HCT116 (cell line): ENCODE measurements at regions not wholly inside any gene's neighbourhood (a gene's known extent, or its start where the extent isn't known, plus 50 kb on each side); places are given as distances from the start of the nearest gene placed in this dataset.

ENCODE experiments used
- ATAC-seq: fragments of 200-7000 bp; cut with Tn5 transposase; 2 replicates; pipeline ENCODE4 v1.9.1; 2020; ENCODE audit warnings: mild to moderate bottlenecking, moderate library complexity
- BruUV-seq: library from RNA; stranded (reverse); fragments of 400-500 nt; replicated peaks from 2 replicates; lab custom pipeline; 2021; lab: Mats Ljungman, UMichigan
- CTCF ChIA-PET: fragments of 300-600 bp; sonication (Branson Sonifier 250); formaldehyde crosslinking; loops from one replicate; lab custom pipeline; 2021; ENCODE audit warnings: antibody characterized with exemption; lab: Charles Lee
- POLR2A ChIA-PET: fragments of 300-600, 350-600 bp; sonication (Branson Sonifier 250); formaldehyde crosslinking; loops from one replicate; lab custom pipeline; 2021; ENCODE audit warnings: antibody characterized with exemption; lab: Charles Lee
- RAD21 ChIA-PET, 2 experiments: fragments of 300-600 bp; sonication (Branson Sonifier 250); formaldehyde crosslinking; loops; one replicate each; lab custom pipeline; 2023; ENCODE audit warnings: low total read pairs in 2 of 2; ENCODE audit not compliant: uncharacterized antibody in 2 of 2, unreplicated experiment in 2 of 2, low non-redundant PET in 1 of 2; lab: Charles Lee
- DNase-seq: peaks from one replicate; pipeline ENCODE4 v3.0.0-alpha.2; 2010; ENCODE audit warnings: low read depth, low spot score
- H2AFZ ChIP-seq: fragments of 200-600 bp; shearing (Covaris generic), sonication (generic); 2 replicates; pipeline ENCODE4 v1.6.1; 2017; ENCODE audit warnings: low read depth, mixed run types, mixed read lengths, antibody characterized with exemption, low read length; ENCODE audit not compliant: poor library complexity, severe bottlenecking
- H3K27ac ChIP-seq: 2 replicates; pipeline ENCODE4 v1.5.1; 2012; ENCODE audit warnings: low read depth, low read length
- H3K27me3 ChIP-seq: fragments of 200-600 bp; sonication (generic); 2 replicates; pipeline ENCODE4 v1.6.1; 2016; ENCODE audit warnings: mixed run types, low read length, mixed read lengths; ENCODE audit not compliant: insufficient read depth
- H3K36me3 ChIP-seq, 2 experiments: fragments of 200-500 bp in 1 of 2; fragments of 200-600 bp in 1 of 2; sonication (Bioruptor generic) in 1 of 2; sonication (generic) in 1 of 2; 2 replicates each; pipeline versions ENCODE4 v1.5.1 to v1.6.1; 2014 to 2016; ENCODE audit warnings: low read length in 2 of 2, inconsistent platforms in 1 of 2, mixed read lengths in 1 of 2, mixed run types in 1 of 2; ENCODE audit not compliant: insufficient read depth in 2 of 2, control insufficient read depth in 1 of 2
- H3K4me1 ChIP-seq, 2 experiments: fragments of 200-600 bp in 1 of 2; sonication (generic) in 1 of 2; 2 replicates each; pipeline versions ENCODE4 v1.5.1 to v1.6.1; 2012 to 2017; ENCODE audit warnings: low read length in 2 of 2, inconsistent platforms in 1 of 2, mild to moderate bottlenecking in 1 of 2, mixed read lengths in 1 of 2, mixed run types in 1 of 2, moderate library complexity in 1 of 2; ENCODE audit not compliant: insufficient read depth in 2 of 2, control insufficient read depth in 1 of 2
- H3K4me2 ChIP-seq: fragments of 200-600 bp; sonication (generic); 2 replicates; pipeline ENCODE4 v1.6.1; 2017; ENCODE audit warnings: mixed run types, low read length, mixed read lengths
- H3K4me3 ChIP-seq, 2 experiments: fragments of 200-600 bp in 1 of 2; sonication (generic) in 1 of 2; replicated peaks in 1 of 2; 2 replicates each; pipeline ENCODE4 v1.5.1; 2011 to 2016; ENCODE audit warnings: low read length in 2 of 2, control low read depth in 1 of 2, low read depth in 1 of 2, mild to moderate bottlenecking in 1 of 2, mixed read lengths in 1 of 2, mixed run types in 1 of 2
- H3K79me2 ChIP-seq: fragments of 200-600 bp; sonication (generic); 2 replicates; pipeline ENCODE4 v1.6.1; 2017; ENCODE audit warnings: mild to moderate bottlenecking, mixed run types, low read length, moderate library complexity, mixed read lengths; ENCODE audit not compliant: insufficient read depth
- H3K9ac ChIP-seq: fragments of 200-600 bp; sonication (generic); 2 replicates; pipeline ENCODE4 v1.6.1; 2016; ENCODE audit warnings: low read length, mixed read lengths
- H3K9me2 ChIP-seq: fragments of 200-600 bp; sonication (generic), shearing (Covaris generic); 2 replicates; pipeline ENCODE4 v1.6.1; 2017; ENCODE audit warnings: mixed run types, mild to moderate bottlenecking, moderate library complexity; ENCODE audit not compliant: insufficient read depth
- H3K9me3 ChIP-seq, 2 experiments: fragments of 200-500 bp in 1 of 2; fragments of 200-600 bp in 1 of 2; sonication (Bioruptor generic) in 1 of 2; sonication (generic) in 1 of 2; 2 replicates each; pipeline ENCODE4 v1.6.1; 2014 to 2017; ENCODE audit warnings: low read length in 2 of 2, mixed read lengths in 2 of 2, inconsistent platforms in 1 of 2, low read depth in 1 of 2, mild to moderate bottlenecking in 1 of 2, mixed run types in 1 of 2, moderate library complexity in 1 of 2; ENCODE audit not compliant: control insufficient read depth in 1 of 2, insufficient read depth in 1 of 2
- H4K20me1 ChIP-seq: fragments of 200-600 bp; sonication (generic), shearing (Covaris generic); 2 replicates; pipeline ENCODE4 v1.6.1; 2017; ENCODE audit warnings: mixed run types, mild to moderate bottlenecking, moderate library complexity; ENCODE audit not compliant: insufficient read depth
- CEBPB ChIP-seq: IDR thresholded peaks from 2 replicates; pipeline ENCODE4 v1.6.1; 2012; ENCODE audit warnings: low read depth
- EZH2phosphoT487 ChIP-seq: fragments of 200-600 bp; IDR thresholded peaks from 2 replicates; pipeline ENCODE4 v1.6.1; 2018; ENCODE audit warnings: antibody characterized with exemption, borderline replicate concordance
- RAD21 ChIP-seq: IDR thresholded peaks from 2 replicates; pipeline ENCODE4 v1.6.1; 2012; ENCODE audit warnings: low read depth, mild to moderate bottlenecking
- SP1 ChIP-seq: IDR thresholded peaks from 2 replicates; pipeline ENCODE4 v1.6.1; 2012; ENCODE audit warnings: low read depth
- YY1 ChIP-seq: IDR thresholded peaks from 2 replicates; pipeline ENCODE4 v1.6.1; 2011; ENCODE audit warnings: low read length, low read depth, moderate library complexity, mild to moderate bottlenecking; ENCODE audit not compliant: insufficient replicate concordance; ENCODE audit errors: extremely low read depth
- intact Hi-C: fragments of 100-400 bp; cut with micrococcal nuclease; formaldehyde crosslinking; loops from 2 replicates; pipeline ENCODE4 v1.10.0; 2022

GRCh38 chr3:40763807-40764206 lies 239.0 kb downstream of the ZNF621 start:
- Histone ChIP-seq H3K9ac (no peak overlapping the region), H4K20me1 (no peaks in the 10 kb centered on the region), H2AFZ (no peak overlapping the region), H3K36me3 (no peaks in the 10 kb centered on the region), H3K79me2 (no peaks in the 10 kb centered on the region), H3K4me2 (no peak overlapping the region), H3K4me1 (no peaks in the 10 kb centered on the region), H3K4me3 (no peak overlapping the region), H3K9me2 (no peaks in the 10 kb centered on the region), H3K27me3 (no peaks in the 10 kb centered on the region), H3K27ac (no peak overlapping the region), H3K9me3 (no peaks in the 10 kb centered on the region)
- POLR2A ChIA-PET = no interaction called here
- CTCF ChIA-PET = no interaction called here
- intact Hi-C loops = no loop called here
- no TSS peak for BruUV-seq
- RAD21 ChIA-PET = no interaction called here
- DNase-seq (no peak), ATAC-seq (peak; percentile 61)
- TF ChIP-seq SP1 (peak; percentile 81), YY1 (no peak)

GRCh38 chr3:40764747-40765146 lies 240.0 kb downstream of the ZNF621 start:
- TF ChIP-seq EZH2phosphoT487 (no peak), RAD21 (no peak), CEBPB (no peak)
- H3K36me3 ChIP-seq = no peaks in the 10 kb centered on the region
- H3K79me2 ChIP-seq = no peaks in the 10 kb centered on the region
- H4K20me1 ChIP-seq = no peaks in the 10 kb centered on the region
- H3K4me3 ChIP-seq = no peak overlapping the region
- no peaks in the 10 kb centered on the region for H3K4me1 ChIP-seq
- no TSS peak for BruUV-seq
- no peak overlapping the region for H3K4me2 ChIP-seq
- ChIA-PET POLR2A (no interaction called here), RAD21 (interaction anchor here in 1 of 2 experiments (0.6 kb wide), 1 partner anchor 14 kb away, joined by 3 read pairs; no protein-coding TSS in a partner anchor), CTCF (no interaction called here)
- DNase-seq (no peak), ATAC-seq (no peak)
- no peaks in the 10 kb centered on the region for H3K9me2 ChIP-seq
- H3K27ac ChIP-seq = no peak overlapping the region
- H3K27me3 ChIP-seq = no peaks in the 10 kb centered on the region
- H3K9me3 ChIP-seq = no peaks in the 10 kb centered on the region
- H2AFZ ChIP-seq = no peak overlapping the region
- no peak overlapping the region for H3K9ac ChIP-seq
- intact Hi-C loops = no loop called here
